SK-N-SH (cell line): ENCODE measurements at regions not wholly inside any gene's neighbourhood (a gene's known extent, or its start where the extent isn't known, plus 50 kb on each side); places are given as distances from the start of the nearest gene placed in this dataset.

Experiments used
- CTCF ChIA-PET: fragments of 300-600, 350-600 bp; formaldehyde crosslinking; extraction: SDS; loops from one replicate; lab custom pipeline; 2021; lab: Yijun Ruan, JAX
- POLR2A ChIA-PET: fragments of 350-600 bp; sonication (Branson Sonifier 250); formaldehyde crosslinking; extraction: SDS; loops from one replicate; lab custom pipeline; 2020; ENCODE audit warnings: antibody characterized with exemption, inconsistent platforms; lab: Yijun Ruan, JAX
- DNase-seq: peaks from one replicate; pipeline ENCODE4 v3.0.0; 2012
- H2AFZ ChIP-seq: fragments of 200-600 bp; sonication (generic); 2 replicates; pipeline ENCODE4 v1.8.1; 2016; ENCODE audit warnings: antibody characterized with exemption, mild to moderate bottlenecking, low read depth
- H3F3A ChIP-seq: fragments of 200-600 bp; sonication (generic); replicated peaks from 2 replicates; pipeline ENCODE3; 2016; ENCODE audit warnings: antibody characterized with exemption, mild to moderate bottlenecking; ENCODE audit not compliant: insufficient read depth
- H3K27ac ChIP-seq, 2 experiments: fragments of 200-500 bp in 1 of 2; fragments of 200-600 bp in 1 of 2; sonication (Bioruptor generic) in 1 of 2; sonication (generic), shearing (Covaris generic) in 1 of 2; 2 replicates each; pipeline versions ENCODE4 v1.5.1 to v1.6.1; 2014 to 2016; ENCODE audit warnings: low read depth in 2 of 2, inconsistent platforms in 1 of 2, low read length in 1 of 2, mild to moderate bottlenecking in 1 of 2, mixed read lengths in 1 of 2
- H3K27me3 ChIP-seq: fragments of 200-600 bp; sonication (generic), shearing (Covaris generic); 2 replicates; pipeline ENCODE4 v1.6.1; 2016; ENCODE audit warnings: mixed run types; ENCODE audit not compliant: insufficient read depth
- H3K36me3 ChIP-seq, 2 experiments: fragments of 200-500 bp in 1 of 2; fragments of 200-600 bp in 1 of 2; sonication (Bioruptor generic) in 1 of 2; sonication (generic) in 1 of 2; replicated peaks in 1 of 2; 2 replicates each; pipeline versions ENCODE3 to v1.5.1; 2014 to 2016; ENCODE audit warnings: low read length in 1 of 2, mild to moderate bottlenecking in 1 of 2; ENCODE audit not compliant: insufficient read depth in 2 of 2, control insufficient read depth in 1 of 2
- H3K4me1 ChIP-seq, 2 experiments: fragments of 200-500 bp in 1 of 2; fragments of 200-600 bp in 1 of 2; sonication (Bioruptor generic) in 1 of 2; sonication (generic), shearing (Covaris generic) in 1 of 2; 2 replicates each; pipeline versions ENCODE4 v1.5.1 to v1.6.1; 2014 to 2016; ENCODE audit warnings: low read depth in 1 of 2, low read length in 1 of 2, mixed run types in 1 of 2; ENCODE audit not compliant: insufficient read depth in 2 of 2, control insufficient read depth in 1 of 2
- H3K4me2 ChIP-seq: fragments of 200-600 bp; sonication (generic), shearing (Covaris generic); 2 replicates; pipeline ENCODE4 v1.6.1; 2017; ENCODE audit warnings: mixed run types
- H3K4me3 ChIP-seq, 2 experiments: fragments of 200-500 bp in 1 of 2; fragments of 200-600 bp in 1 of 2; sonication (Bioruptor generic) in 1 of 2; sonication (generic), shearing (Covaris generic) in 1 of 2; 2 replicates each; pipeline versions ENCODE4 v1.5.1 to v1.8.1; 2014 to 2016; ENCODE audit warnings: low read depth in 2 of 2, inconsistent platforms in 1 of 2, low read length in 1 of 2, mild to moderate bottlenecking in 1 of 2, mixed read lengths in 1 of 2, moderate library complexity in 1 of 2
- H3K79me2 ChIP-seq: fragments of 200-600 bp; sonication (generic); 2 replicates; pipeline ENCODE4 v1.8.1; 2017; ENCODE audit warnings: mild to moderate bottlenecking; ENCODE audit not compliant: insufficient read depth
- H3K9ac ChIP-seq: fragments of 200-600 bp; sonication (generic); 2 replicates; pipeline ENCODE4 v1.6.1; 2017; ENCODE audit warnings: mixed run types
- H3K9me2 ChIP-seq: fragments of 200-600 bp; sonication (generic); 2 replicates; pipeline ENCODE4 v1.6.1; 2017; ENCODE audit warnings: mixed run types
- H3K9me3 ChIP-seq: fragments of 200-600 bp; sonication (generic); 2 replicates; pipeline ENCODE4 v1.6.1; 2017; ENCODE audit warnings: mixed run types, mild to moderate bottlenecking, moderate library complexity
- H4K20me1 ChIP-seq: fragments of 200-600 bp; sonication (generic); 2 replicates; pipeline ENCODE4 v1.6.1; 2017; ENCODE audit warnings: mild to moderate bottlenecking, mixed run types; ENCODE audit not compliant: insufficient read depth
- CHD2 ChIP-seq: fragments of 150-350 bp; IDR thresholded peaks from 2 replicates; pipeline ENCODE4 v1.6.1; 2018; ENCODE audit warnings: low read length; ENCODE audit not compliant: partially characterized antibody
- ELF1 ChIP-seq: IDR thresholded peaks from 2 replicates; pipeline ENCODE4 v1.4.0; 2012
- EZH2phosphoT487 ChIP-seq: fragments of 200-600 bp; sonication (generic); IDR thresholded peaks from 2 replicates; pipeline ENCODE4 v1.6.1; 2017; ENCODE audit warnings: low read depth, mixed run types, mild to moderate bottlenecking, antibody characterized with exemption, moderate library complexity, borderline replicate concordance
- FOXJ3 ChIP-seq: sonication (generic); formaldehyde crosslinking; IDR thresholded peaks from 2 replicates; pipeline ENCODE4 v1.5.1; 2020; ENCODE audit warnings: mild to moderate bottlenecking, missing genetic modification reagents
- FOXM1 ChIP-seq: IDR thresholded peaks from 2 replicates; pipeline ENCODE4 v1.4.0; 2012; ENCODE audit warnings: low read depth, mild to moderate bottlenecking
- GATA2 ChIP-seq: sonication (generic); formaldehyde crosslinking; IDR thresholded peaks from 2 replicates; pipeline ENCODE4 v1.5.0; 2020; ENCODE audit warnings: mild to moderate bottlenecking, missing genetic modification reagents
- IRF3 ChIP-seq: fragments of 150-350 bp; IDR thresholded peaks from 2 replicates; pipeline ENCODE4 v1.6.1; 2016; ENCODE audit warnings: mild to moderate bottlenecking, low read depth, low read length
- JUND ChIP-seq: IDR thresholded peaks from 2 replicates; pipeline ENCODE4 v1.4.0; 2012
- MEF2A ChIP-seq: IDR thresholded peaks from 2 replicates; pipeline ENCODE4 v1.4.0; 2012; ENCODE audit warnings: low read depth, borderline replicate concordance
- MXI1 ChIP-seq: IDR thresholded peaks from 2 replicates; pipeline ENCODE4 v1.6.1; 2012; ENCODE audit warnings: mild to moderate bottlenecking, low read depth, low read length, improper control_type of control experiment
- PBX3 ChIP-seq: IDR thresholded peaks from 2 replicates; pipeline ENCODE4; 2012
- RAD21 ChIP-seq: IDR thresholded peaks from 2 replicates; pipeline ENCODE4 v1.6.1; 2012; ENCODE audit warnings: mild to moderate bottlenecking, low read length
- SIN3A ChIP-seq: IDR thresholded peaks from 2 replicates; pipeline ENCODE4 v1.6.1; 2012; ENCODE audit warnings: low read depth, mild to moderate bottlenecking, low read length, moderate library complexity, borderline replicate concordance
- SMC3 ChIP-seq: IDR thresholded peaks from 2 replicates; pipeline ENCODE4 v1.6.1; 2012; ENCODE audit warnings: low read depth, low read length, improper control_type of control experiment
- TCF12 ChIP-seq: IDR thresholded peaks from 2 replicates; pipeline ENCODE4 v1.4.0; 2012
- YY1 ChIP-seq: IDR thresholded peaks from 2 replicates; pipeline ENCODE4 v1.4.0; 2012; ENCODE audit warnings: low read depth, mild to moderate bottlenecking
- WGBS: methylation state at CpG from one replicate; pipeline ENCODE4 v1.1.6; 2017; ENCODE audit warnings: low lambda C conversion rate; 5-methylcytosine and 5-hydroxymethylcytosine counted together
- TF ChIP-seq, protein P1 (sequence below): IDR thresholded peaks from 2 replicates; pipeline ENCODE4 v1.6.1; 2012; ENCODE audit warnings: mild to moderate bottlenecking, low read depth, low read length, moderate library complexity
- TF ChIP-seq, protein P2 (sequence below): IDR thresholded peaks from 2 replicates; pipeline ENCODE4 v1.4.0; 2012; ENCODE audit warnings: low read depth, borderline replicate concordance

GRCh38 chr6:73951183-73951582, 255.2 kb downstream of the CD109 start (continued):
- TF ChIP-seq GATA2 (CRISPR knock-in tag): no peak
- no peak for TF ChIP-seq JUND
- TF ChIP-seq FOXM1: no peak
- TF ChIP-seq CHD2: no peak
- no peak for TF ChIP-seq FOXJ3

- Histone ChIP-seq H3K4me3 (no peak overlapping the region), H3K9ac (no peak overlapping the region), H3K79me2 (no peaks in the 10 kb centered on the region), H3F3A (no peaks in the 10 kb centered on the region), H3K4me1 (no peaks in the 10 kb centered on the region), H2AFZ (no peak overlapping the region), H3K36me3 (no peaks in the 10 kb centered on the region), H3K9me2 (no peaks in the 10 kb centered on the region), H3K4me2 (no peak overlapping the region), H3K9me3 (no peaks in the 10 kb centered on the region), H3K27me3 (no peaks in the 10 kb centered on the region), H3K27ac (no peak overlapping the region), H4K20me1 (no peaks in the 10 kb centered on the region)
- no peak for DNase-seq
- TF ChIP-seq SMC3: no peak
- TF ChIP-seq, protein P1, sequence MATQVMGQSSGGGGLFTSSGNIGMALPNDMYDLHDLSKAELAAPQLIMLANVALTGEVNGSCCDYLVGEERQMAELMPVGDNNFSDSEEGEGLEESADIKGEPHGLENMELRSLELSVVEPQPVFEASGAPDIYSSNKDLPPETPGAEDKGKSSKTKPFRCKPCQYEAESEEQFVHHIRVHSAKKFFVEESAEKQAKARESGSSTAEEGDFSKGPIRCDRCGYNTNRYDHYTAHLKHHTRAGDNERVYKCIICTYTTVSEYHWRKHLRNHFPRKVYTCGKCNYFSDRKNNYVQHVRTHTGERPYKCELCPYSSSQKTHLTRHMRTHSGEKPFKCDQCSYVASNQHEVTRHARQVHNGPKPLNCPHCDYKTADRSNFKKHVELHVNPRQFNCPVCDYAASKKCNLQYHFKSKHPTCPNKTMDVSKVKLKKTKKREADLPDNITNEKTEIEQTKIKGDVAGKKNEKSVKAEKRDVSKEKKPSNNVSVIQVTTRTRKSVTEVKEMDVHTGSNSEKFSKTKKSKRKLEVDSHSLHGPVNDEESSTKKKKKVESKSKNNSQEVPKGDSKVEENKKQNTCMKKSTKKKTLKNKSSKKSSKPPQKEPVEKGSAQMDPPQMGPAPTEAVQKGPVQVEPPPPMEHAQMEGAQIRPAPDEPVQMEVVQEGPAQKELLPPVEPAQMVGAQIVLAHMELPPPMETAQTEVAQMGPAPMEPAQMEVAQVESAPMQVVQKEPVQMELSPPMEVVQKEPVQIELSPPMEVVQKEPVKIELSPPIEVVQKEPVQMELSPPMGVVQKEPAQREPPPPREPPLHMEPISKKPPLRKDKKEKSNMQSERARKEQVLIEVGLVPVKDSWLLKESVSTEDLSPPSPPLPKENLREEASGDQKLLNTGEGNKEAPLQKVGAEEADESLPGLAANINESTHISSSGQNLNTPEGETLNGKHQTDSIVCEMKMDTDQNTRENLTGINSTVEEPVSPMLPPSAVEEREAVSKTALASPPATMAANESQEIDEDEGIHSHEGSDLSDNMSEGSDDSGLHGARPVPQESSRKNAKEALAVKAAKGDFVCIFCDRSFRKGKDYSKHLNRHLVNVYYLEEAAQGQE: no peak
- TF ChIP-seq PBX3: no peak
- TF ChIP-seq MXI1: no peak
- no peak for TF ChIP-seq SIN3A
- TF ChIP-seq JUND: no peak
- CTCF ChIA-PET: interaction anchor here (1.0 kb wide), 1 partner anchor 25 kb away, joined by 3 read pairs; no protein-coding TSS in a partner anchor
- POLR2A ChIA-PET: no interaction called here
- 0% methylated on average over 1 of the region's 1 CpG for WGBS
Measured at GRCh38 chr6:73943930-73944652, 248.1 kb downstream of the CD109 start.

DNA sequence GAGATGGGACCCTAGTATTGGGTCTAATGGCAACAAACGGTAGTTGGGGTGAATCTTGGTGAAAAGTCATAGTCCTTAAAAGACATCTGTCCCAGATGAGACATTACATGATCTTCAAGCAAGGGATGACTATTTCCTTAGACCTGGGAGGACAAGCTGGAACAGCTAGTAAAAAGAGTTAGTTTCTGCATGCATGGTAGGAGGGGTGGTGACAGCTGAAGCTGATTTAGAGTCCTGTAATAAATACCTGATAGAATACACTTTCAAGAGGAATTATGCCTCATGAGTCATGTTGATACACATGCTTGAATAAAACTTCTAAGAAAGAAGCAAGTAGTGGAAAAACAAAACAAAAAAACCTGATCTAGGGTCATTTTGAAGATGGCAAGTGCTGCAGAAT, 247.4 kb downstream of the CD109 start:
- H3K9ac ChIP-seq: no peak overlapping the region
- no peaks in the 10 kb centered on the region for H3K27me3 ChIP-seq
- H3K79me2 ChIP-seq: no peaks in the 10 kb centered on the region
- ChIA-PET CTCF (interaction anchor here (1.0 kb wide), 1 partner anchor 26 kb away, joined by 3 read pairs; no protein-coding TSS in a partner anchor), POLR2A (no interaction called here)
- H3F3A ChIP-seq: no peaks in the 10 kb centered on the region
- H2AFZ ChIP-seq: no peak overlapping the region
- H3K4me2 ChIP-seq: no peak overlapping the region
- no peak overlapping the region for H3K4me3 ChIP-seq
- H3K9me2 ChIP-seq: no peaks in the 10 kb centered on the region
- H3K9me3 ChIP-seq: no peaks in the 10 kb centered on the region
- no peak for DNase-seq
- no peaks in the 10 kb centered on the region for H4K20me1 ChIP-seq
- no peak overlapping the region for H3K27ac ChIP-seq
- 0% methylated on average over 1 of the region's 1 CpG for WGBS
- H3K36me3 ChIP-seq: no peaks in the 10 kb centered on the region
- no peaks in the 10 kb centered on the region for H3K4me1 ChIP-seq
- TF ChIP-seq, protein P2, sequence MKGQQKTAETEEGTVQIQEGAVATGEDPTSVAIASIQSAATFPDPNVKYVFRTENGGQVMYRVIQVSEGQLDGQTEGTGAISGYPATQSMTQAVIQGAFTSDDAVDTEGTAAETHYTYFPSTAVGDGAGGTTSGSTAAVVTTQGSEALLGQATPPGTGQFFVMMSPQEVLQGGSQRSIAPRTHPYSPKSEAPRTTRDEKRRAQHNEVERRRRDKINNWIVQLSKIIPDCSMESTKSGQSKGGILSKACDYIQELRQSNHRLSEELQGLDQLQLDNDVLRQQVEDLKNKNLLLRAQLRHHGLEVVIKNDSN: no peak
- TF ChIP-seq SMC3 (no peak), YY1 (no peak), IRF3 (no peak), RAD21 (no peak), MEF2A (no peak), FOXM1 (no peak), ELF1 (no peak), EZH2phosphoT487 (no peak), GATA2 (CRISPR knock-in tag) (no peak), MXI1 (no peak), TCF12 (no peak)
